A172 (cell line): ENCODE measurements at regions not wholly inside any gene's neighbourhood (a gene's known extent, or its start where the extent isn't known, plus 50 kb on each side); places are given as distances from the start of the nearest gene placed in this dataset.
A peak's percentile ranks its signal among the peaks of the same experiment; 100 is the strongest.
"Not testable (repeated sequence)": the region's sequence is repeated elsewhere in the genome, so short reads cannot be mapped to it uniquely, and the experiment has no call there.

Experiments
- DNase-seq: peaks from one replicate; pipeline ENCODE4 v3.0.0-alpha.2; 2015; ENCODE audit warnings: low spot score

DNA sequence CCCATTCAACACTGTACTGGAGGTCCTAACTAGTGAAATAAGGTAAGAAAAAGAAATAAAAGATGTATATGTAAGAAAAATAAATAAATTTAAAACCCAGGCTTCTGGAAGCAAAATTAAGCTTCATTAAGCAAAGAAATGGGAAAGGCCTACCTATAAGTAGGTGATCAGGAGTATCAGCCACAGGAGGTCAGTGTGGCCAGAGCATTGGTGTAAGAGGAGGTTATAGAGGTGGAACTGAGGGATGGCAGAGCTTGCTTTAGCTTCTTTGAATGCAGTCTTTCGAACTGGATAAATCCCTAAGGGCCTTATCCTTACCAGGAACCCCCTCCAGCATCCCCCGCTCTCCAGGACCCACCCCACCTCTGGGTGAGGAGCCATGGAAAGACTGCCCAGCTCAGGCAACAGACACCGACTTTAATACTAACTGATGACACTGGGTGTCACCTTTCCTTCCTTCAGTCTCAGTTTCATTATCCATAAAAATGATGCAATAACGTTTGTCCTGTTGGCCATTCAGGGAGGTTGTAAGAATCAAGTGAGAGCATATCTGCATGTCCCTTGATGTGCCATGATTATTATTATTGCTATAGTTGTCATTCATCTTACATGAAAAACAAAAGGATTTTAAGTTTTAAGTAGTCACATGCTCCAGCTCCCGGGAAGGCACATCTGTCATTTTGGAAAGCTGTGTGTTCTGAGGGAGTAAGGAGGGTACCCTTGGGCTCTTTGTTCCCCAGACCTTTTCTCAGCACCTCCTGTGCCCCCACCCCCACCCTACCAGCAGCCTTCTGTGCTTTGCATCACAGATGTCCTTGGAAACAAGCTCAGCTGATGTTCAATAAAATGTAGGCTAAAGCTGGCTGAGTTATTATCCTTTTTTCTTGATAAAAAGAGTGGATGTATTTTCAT, 50.8 kb upstream of the CTNNA1 start:
- DNase-seq = no peak

GRCh38 chr5:138701678-138702077, 51.5 kb upstream of the CTNNA1 start:
- no peak for DNase-seq

- DNase-seq = no peak
These were observed 52.5 kb upstream of the CTNNA1 start for GRCh38 chr5:138700581-138701362.

GRCh38 chr5:138699482-138699881, 53.7 kb upstream of the CTNNA1 start:
- DNase-seq = no peak

DNA sequence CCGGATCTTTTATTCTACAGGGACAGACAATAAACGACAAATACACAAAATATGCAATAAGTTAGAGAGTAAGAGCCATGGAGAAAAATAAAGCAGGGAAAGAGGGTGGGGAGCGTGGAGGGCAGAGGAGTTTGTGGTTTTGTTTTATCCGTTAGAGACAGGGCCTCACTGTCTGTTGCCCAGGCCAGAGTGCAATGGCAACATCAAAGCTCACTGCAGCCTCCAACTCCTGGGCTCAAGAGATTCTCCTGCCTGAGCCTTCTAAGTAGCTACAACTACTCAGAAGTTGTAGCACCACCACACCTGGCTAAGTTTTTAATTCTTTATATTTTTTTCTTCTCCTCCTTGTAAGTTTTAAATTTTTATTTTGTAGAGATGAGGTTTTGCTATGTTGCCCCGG, 54.5 kb upstream of the CTNNA1 start:
- no peak for DNase-seq

GRCh38 chr5:138697720-138698360, 55.4 kb upstream of the CTNNA1 start:
- no peak for DNase-seq

- peak; percentile 98 for DNase-seq
These were observed 56.7 kb upstream of the CTNNA1 start for GRCh38 chr5:138696501-138696900.

DNA sequence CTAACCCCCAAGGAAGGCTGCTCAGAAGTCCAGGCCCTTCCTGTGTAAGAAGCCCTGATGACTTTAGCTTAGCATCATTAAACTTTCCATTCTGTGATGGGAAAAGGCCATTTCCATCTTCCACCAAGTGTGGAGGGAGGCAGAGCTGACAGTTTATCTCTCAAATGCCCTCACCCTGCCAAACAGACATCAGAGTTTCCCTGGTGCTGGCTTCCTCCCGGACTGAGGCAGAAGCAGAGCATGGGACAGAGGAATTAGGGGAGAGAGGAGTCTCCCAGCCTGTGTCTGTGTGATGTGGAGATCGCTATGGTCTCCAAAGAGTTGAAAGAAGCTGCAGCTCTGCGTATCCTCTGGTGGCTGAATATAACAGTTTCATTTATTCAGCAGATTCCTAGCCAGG, 57.4 kb upstream of the CTNNA1 start:
- no peak for DNase-seq

- no peak for DNase-seq
These were observed 59.1 kb upstream of the CTNNA1 start for GRCh38 chr5:138694146-138694545.

GRCh38 chr5:138692370-138692769, 60.9 kb upstream of the CTNNA1 start:
- no peak for DNase-seq

DNA sequence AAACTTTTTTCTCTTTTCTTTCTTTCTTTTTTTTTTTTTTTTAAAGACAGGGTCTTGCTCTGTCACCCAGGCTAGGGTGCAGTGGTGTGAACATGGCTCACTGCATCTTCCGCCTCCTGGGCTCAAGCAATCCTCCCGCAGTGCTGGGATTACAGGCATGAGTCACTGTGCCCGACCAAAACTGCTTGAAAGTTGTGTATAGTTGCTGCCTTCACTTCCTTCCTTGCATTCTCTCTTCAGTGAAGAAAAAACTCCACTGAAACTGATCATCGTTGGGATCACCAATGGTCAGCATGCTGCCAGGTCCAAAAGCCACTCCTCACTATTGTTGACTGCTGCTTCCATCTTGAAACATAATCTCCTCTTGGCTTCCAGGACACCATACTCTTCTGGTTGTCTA, 66.6 kb upstream of the CTNNA1 start:
- peak; percentile 68 for DNase-seq

GRCh38 chr5:138685193-138685745, 68.0 kb upstream of the CTNNA1 start:
- DNase-seq = no peak

DNA sequence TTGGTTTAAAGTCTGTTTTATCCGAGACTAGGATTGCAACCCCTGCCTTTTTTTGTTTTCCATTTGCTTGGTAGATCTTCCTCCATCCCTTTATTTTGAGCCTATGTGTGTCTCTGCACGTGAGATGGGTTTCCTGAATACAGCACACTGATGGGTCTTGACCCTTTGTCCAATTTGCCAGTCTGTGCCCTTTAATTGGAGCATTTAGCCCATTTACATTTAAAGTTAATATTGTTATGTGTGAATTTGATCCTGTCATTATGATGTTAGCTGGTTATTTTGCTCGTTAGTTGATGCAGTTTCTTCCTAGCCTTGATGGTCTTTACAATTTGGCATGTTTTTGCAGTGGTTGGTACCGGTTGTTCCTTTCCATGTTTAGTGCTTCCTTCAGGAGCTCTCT, 70.8 kb upstream of the CTNNA1 start:
- not testable (repeated sequence) for DNase-seq

- DNase-seq = not testable (repeated sequence)
These were observed 74.4 kb upstream of the CTNNA1 start for GRCh38 chr5:138678826-138679225.

DNA sequence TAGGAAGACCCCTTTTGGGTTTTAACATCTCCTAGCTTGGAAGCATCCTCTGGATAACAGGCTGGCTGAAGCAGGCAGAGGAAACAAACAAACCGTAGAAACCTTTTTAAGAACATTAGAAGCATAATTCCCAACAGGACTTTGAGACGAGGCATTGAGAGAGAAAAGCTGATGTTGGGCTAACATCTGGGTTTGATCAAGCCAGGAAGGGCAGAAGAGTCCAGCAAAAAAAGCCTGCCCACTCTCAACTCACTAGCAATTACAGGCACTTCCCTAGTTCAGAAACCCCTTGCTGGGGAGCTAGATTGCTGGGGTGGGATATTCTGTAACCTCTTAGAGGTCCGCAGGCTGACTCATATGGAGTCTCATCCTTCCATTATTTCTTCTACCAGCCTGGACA, 75.4 kb upstream of the CTNNA1 start:
- DNase-seq = no peak

DNA sequence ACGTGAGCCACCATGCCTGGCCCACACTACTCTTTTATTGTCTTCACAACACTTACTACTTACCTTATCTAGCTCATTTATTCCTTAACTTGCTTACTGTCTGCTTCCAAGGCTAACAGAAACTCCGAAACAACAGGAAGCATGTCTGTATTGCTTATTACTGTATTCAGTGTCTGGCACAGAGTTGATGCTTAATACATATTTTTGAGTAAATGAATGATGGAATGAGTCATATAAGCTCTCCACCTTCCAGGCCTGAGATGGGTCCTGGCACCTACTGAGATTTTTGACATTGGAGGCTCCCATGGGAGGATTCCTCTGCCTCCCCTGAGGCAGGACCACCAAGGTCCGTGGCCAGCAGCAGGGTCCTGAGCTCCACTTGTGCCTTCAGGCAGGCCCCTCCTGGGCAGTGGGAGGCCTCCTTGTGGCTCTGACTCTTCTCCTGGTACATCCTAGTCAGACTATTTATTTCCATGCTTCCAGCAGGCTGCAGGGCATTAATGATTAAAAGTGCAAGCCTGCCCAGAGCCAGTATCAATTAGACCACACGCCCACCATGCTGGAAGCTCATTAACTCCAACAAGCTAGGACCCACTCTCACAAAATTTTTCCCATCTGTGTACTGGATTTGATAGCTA, 76.5 kb upstream of the CTNNA1 start:
- no peak for DNase-seq

DNA sequence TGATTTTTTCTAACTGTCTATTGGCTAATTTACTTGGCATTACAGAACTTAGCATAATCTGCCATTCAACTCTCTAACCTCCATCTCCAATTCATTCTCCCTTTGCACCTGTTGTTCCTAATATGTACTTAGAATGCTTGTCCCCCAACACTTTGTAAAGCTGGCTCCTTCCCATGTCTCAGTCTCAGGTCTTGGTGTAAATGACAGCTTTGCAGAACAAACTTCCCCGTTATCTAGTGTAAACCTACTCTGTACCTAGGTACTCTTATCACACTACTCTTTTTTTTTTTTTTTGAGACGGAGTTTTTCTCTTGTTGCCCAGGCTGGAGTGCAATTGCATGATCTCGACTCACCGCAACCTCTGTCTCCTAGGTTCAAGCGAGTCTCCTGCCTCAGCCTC, 77.2 kb upstream of the CTNNA1 start:
- DNase-seq = no peak

DNA sequence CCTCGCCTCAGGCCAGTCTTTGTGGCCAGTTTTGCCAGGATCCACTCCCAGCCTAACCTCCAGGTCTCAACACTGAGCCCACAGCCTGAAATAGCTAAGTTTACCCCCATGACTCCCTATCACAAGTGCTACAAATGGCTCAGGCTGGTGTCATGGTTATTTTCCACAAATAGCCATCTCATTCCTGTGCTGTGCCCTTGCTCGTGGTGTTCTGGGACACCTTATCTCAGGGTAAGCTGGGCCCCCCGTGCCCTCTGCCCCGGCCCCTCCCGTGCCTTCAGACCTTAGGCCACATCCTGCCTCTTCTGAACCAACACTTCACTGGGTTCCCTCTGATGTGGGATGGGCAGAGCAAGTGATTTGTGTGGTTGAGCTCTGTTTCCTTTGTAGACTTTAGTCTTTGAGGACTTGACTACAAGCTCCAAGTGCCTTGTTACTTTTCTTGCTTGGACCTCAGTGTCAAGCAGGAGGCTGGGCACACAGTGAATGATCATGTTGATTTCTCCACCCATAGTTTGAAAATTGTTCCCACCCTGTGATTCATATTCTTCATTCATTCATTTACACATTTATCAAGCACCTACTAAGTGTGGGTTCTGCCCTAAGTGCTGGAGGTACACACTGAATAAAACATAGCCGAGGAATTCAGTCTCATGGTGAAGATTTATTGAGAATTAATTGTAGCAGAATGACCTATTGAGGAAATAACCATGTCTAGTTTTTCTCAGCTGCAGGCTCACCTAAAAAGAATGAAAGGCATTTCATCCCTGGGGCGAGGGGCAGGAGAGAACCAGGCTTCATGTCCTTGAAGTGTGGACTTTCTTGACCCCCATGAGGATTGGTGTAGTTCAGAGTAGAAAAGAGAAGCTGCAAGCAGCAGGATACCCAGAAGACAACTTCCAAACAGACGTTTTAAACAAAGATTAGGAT, 84.5 kb upstream of the CTNNA1 start:
- DNase-seq = peak; percentile 57

GRCh38 chr5:138667782-138668331, 85.4 kb upstream of the CTNNA1 start:
- not testable (repeated sequence) for DNase-seq

DNA sequence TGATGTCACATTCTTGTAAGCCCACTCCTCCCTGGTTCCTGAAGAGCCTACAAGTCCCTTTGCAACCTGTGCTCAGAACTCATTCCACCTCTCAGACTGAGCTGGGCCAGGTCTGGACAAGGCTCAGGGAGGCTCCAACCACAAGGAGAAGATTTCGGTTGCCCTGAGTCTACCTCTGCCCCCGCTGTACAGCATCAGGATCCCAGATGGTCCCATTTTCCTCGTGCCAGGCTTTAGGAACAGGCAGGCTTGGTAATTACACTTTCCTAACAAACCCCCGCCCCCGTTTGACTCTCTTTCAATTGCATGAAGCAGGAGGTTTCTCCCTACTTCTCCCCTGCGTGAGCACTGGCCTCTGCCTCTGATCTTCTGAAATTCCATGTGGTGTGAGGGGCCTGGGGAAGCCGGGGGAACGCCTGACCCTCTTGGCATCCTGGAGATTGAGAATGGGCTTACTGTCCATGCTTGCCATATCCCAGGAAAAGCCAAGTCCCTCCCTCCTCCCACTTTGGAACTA, 86.9 kb upstream of the CTNNA1 start:
- DNase-seq = no peak
